Epithelial cell of proximal tubule (primary cell): ENCODE measurements at regions not wholly inside any gene's neighbourhood (a gene's known extent, or its start where the extent isn't known, plus 50 kb on each side); places are given as distances from the start of the nearest gene placed in this dataset.

ENCODE experiments used
- DNase-seq: peaks from one replicate; pipeline ENCODE4 v3.0.0-alpha.2; 2011; ENCODE audit warnings: low read depth
- H3K4me3 ChIP-seq: 2 replicates; pipeline ENCODE4 v1.5.1; 2011; ENCODE audit warnings: low read depth, mild to moderate bottlenecking, low read length
- CTCF ChIP-seq: conservative IDR thresholded peaks from 2 replicates; pipeline ENCODE4 v1.5.1; 2012; ENCODE audit warnings: low read depth, mild to moderate bottlenecking, low read length

GRCh38 chr1:166328956-166329355, 162.2 kb upstream of the FAM78B start:
- no peak for TF ChIP-seq CTCF
- H3K4me3 ChIP-seq = no peak overlapping the region
- no peak for DNase-seq

- no peak for TF ChIP-seq CTCF
- no peak for DNase-seq
- no peak overlapping the region for H3K4me3 ChIP-seq
Observed at GRCh38 chr1:166330096-166330495, 163.3 kb upstream of the FAM78B start.

- no peak for TF ChIP-seq CTCF
- H3K4me3 ChIP-seq = no peak overlapping the region
- DNase-seq = no peak
Observed at GRCh38 chr1:166338105-166338504, 171.3 kb upstream of the FAM78B start.

- TF ChIP-seq CTCF = no peak
- no peak overlapping the region for H3K4me3 ChIP-seq
- DNase-seq = no peak
Observed at GRCh38 chr1:166340709-166341108, 173.9 kb upstream of the FAM78B start.

- no peak for TF ChIP-seq CTCF
- no peak for DNase-seq
- no peak overlapping the region for H3K4me3 ChIP-seq
Observed at GRCh38 chr1:166343276-166343675, 176.5 kb upstream of the FAM78B start.

- no peak for TF ChIP-seq CTCF
- no peak overlapping the region for H3K4me3 ChIP-seq
Observed at GRCh38 chr1:166350490-166350889, 183.7 kb upstream of the FAM78B start.

GRCh38 chr1:166351676-166352075, 184.9 kb upstream of the FAM78B start:
- no peak for DNase-seq
- TF ChIP-seq CTCF = no peak
- no peak overlapping the region for H3K4me3 ChIP-seq

More at GRCh38 chr1:166350490-166350889, 183.7 kb upstream of the FAM78B start:
- DNase-seq = no peak
